Suprapubic skin (tissue), 4 donors: ENCODE measurements at regions not wholly inside any gene's neighbourhood (a gene's known extent, or its start where the extent isn't known, plus 50 kb on each side); places are given as distances from the start of the nearest gene placed in this dataset.

Experiments
- DNase-seq, 2 donors: peaks; one replicate each; pipeline ENCODE4 v3.0.0-alpha.2; 2019; ENCODE audit warnings: low spot score in 2 of 2
- H3K27ac ChIP-seq: fragments of 200-600 bp; sonication (generic); one replicate; pipeline ENCODE4 v1.5.1; 2019
- H3K27me3 ChIP-seq: fragments of 200-600 bp; sonication (generic); one replicate; pipeline ENCODE4 v1.5.1; 2019
- H3K36me3 ChIP-seq: fragments of 200-600 bp; sonication (generic); one replicate; pipeline ENCODE4 v1.5.1; 2019
- H3K4me1 ChIP-seq: fragments of 200-600 bp; sonication (generic); one replicate; pipeline ENCODE4 v1.5.1; 2019
- H3K4me3 ChIP-seq: fragments of 200-600 bp; sonication (generic); one replicate; pipeline ENCODE4 v1.5.1; 2019; ENCODE audit warnings: mild to moderate bottlenecking
- H3K9me3 ChIP-seq: fragments of 200-600 bp; sonication (generic); one replicate; pipeline ENCODE4 v1.5.1; 2019
- EP300 ChIP-seq: sonication (generic); formaldehyde crosslinking; IDR thresholded peaks from one replicate; pipeline ENCODE4 v1.6.1; 2017; ENCODE audit warnings: antibody characterized with exemption
- POLR2A ChIP-seq, 2 donors: fragments of 450-650 bp; IDR thresholded peaks; one replicate each; pipeline ENCODE4 v1.6.1; 2017; ENCODE audit warnings: antibody characterized with exemption in 2 of 2, mild to moderate bottlenecking in 2 of 2, moderate library complexity in 2 of 2
- POLR2AphosphoS5 ChIP-seq, 3 donors: sonication (generic); formaldehyde crosslinking; IDR thresholded peaks; one replicate each; pipeline ENCODE4 v1.6.1; 2017; ENCODE audit warnings: antibody characterized with exemption in 3 of 3
- WGBS: methylation state at CpG from one replicate; pipeline ENCODE4 v1.1.5; 2018; 5-methylcytosine and 5-hydroxymethylcytosine counted together
- TF ChIP-seq, protein P1 (sequence below), 2 donors: fragments of 200-600 bp in 1 of 2; fragments of 450-650 bp in 1 of 2; sonication (generic) in 1 of 2; IDR thresholded peaks; one replicate each; pipeline ENCODE4 v1.5.1; 2016 to 2019; ENCODE audit warnings: antibody characterized with exemption in 2 of 2, mild to moderate bottlenecking in 1 of 2, moderate library complexity in 1 of 2

DNA sequence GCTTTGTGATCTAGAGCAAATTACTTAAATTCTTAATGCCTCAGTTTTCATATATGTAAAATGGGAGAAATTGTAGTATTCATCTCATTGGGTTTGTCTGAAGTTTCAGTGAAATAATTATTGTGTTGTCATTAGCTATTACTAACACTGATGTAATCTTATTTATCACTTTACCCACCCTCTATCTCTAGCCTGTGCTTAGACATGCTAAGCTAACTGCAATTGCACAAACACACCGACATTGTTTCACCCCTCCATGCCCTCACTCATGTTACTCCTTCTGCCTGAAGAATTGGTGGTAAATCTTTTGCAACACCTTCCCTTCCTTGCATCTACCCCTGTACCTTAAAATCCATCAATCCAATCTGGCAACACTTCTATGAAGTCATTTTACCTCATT is 241.6 kb downstream of the BCAT1 start:
- Histone ChIP-seq H3K27ac (no peak overlapping the region), H3K27me3 (no peaks in the 10 kb centered on the region), H3K36me3 (no peaks in the 10 kb centered on the region), H3K4me1 (no peaks in the 10 kb centered on the region), H3K4me3 (no peak overlapping the region), H3K9me3 (no peaks in the 10 kb centered on the region)
- WGBS, result 59% methylated on average over 1 of the region's 1 CpG
- no peak for DNase-seq
- TF ChIP-seq EP300, result no peak
- TF ChIP-seq, protein P1, sequence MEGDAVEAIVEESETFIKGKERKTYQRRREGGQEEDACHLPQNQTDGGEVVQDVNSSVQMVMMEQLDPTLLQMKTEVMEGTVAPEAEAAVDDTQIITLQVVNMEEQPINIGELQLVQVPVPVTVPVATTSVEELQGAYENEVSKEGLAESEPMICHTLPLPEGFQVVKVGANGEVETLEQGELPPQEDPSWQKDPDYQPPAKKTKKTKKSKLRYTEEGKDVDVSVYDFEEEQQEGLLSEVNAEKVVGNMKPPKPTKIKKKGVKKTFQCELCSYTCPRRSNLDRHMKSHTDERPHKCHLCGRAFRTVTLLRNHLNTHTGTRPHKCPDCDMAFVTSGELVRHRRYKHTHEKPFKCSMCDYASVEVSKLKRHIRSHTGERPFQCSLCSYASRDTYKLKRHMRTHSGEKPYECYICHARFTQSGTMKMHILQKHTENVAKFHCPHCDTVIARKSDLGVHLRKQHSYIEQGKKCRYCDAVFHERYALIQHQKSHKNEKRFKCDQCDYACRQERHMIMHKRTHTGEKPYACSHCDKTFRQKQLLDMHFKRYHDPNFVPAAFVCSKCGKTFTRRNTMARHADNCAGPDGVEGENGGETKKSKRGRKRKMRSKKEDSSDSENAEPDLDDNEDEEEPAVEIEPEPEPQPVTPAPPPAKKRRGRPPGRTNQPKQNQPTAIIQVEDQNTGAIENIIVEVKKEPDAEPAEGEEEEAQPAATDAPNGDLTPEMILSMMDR (IDR thresholded peaks at IDR 0.05), result no peak
- TF ChIP-seq POLR2AphosphoS5 (IDR thresholded peaks at IDR 0.05), result no peak
- TF ChIP-seq POLR2A (IDR thresholded peaks at IDR 0.05), result no peak

DNA sequence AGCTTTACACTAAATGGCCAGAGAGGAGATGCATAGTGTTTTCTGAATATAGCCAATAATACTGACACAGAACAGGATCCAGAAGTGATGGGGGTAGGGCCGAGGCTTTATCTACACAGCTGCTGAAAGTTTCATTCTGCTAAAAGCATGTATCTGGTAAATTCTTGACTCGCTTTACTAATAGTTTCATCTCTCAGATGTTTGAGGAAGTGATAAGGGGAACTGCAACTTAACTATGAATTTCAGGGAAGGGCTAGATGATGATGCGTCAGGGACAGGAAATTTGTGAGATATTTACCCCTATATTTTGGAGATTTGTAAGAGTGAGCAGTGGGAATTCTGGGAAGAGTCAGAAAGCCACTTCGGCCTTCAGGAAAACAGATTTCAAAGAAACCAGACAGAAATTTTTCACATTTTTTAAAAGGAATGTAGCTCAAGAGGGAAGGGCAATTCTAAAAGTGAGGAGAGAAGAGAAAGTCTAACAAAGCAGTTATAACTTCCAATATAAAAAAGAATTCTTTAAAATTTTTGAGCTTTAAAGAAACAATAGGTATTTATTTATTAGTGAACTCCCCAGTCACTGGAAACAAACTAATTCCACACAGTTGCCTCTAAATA is 243.1 kb downstream of the BCAT1 start:
- no peaks in the 10 kb centered on the region for H3K27me3 ChIP-seq
- no peak for DNase-seq
- H3K36me3 ChIP-seq, result no peaks in the 10 kb centered on the region
- no peak overlapping the region for H3K4me3 ChIP-seq
- TF ChIP-seq POLR2AphosphoS5 (IDR thresholded peaks at IDR 0.05), result no peak
- no peak for TF ChIP-seq POLR2A (IDR thresholded peaks at IDR 0.05)
- TF ChIP-seq, protein P1 (IDR thresholded peaks at IDR 0.05), result no peak
- no peak for TF ChIP-seq EP300
- 50% methylated on average over 4 of the region's 4 CpGs for WGBS
- H3K4me1 ChIP-seq, result no peaks in the 10 kb centered on the region
- no peaks in the 10 kb centered on the region for H3K9me3 ChIP-seq
- H3K27ac ChIP-seq, result no peak overlapping the region

DNA sequence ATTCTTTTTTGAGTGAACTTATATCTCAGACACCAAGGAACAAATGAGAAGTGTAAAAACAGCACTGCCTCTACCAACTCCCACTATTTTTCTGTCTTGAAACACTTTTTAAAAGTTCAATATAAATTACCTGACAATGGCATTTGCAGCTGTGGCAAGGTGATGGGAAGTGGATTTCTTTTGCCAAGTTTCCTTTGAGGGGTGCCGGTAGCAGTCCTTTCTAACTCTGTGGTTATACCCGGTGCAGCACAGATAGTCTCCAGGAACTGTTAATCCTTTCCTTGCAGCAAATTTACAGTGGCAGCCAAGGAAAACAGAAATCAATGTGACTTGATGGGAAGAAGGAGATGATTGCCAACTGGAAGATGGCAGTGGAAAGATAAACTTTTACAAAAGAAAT is 243.7 kb downstream of the BCAT1 start:
- H3K36me3 ChIP-seq, result no peaks in the 10 kb centered on the region
- no peaks in the 10 kb centered on the region for H3K27me3 ChIP-seq
- no peaks in the 10 kb centered on the region for H3K4me1 ChIP-seq
- no peak overlapping the region for H3K4me3 ChIP-seq
- TF ChIP-seq, protein P1 (IDR thresholded peaks at IDR 0.05), result no peak
- 13% methylated on average over 2 of the region's 2 CpGs for WGBS
- no peaks in the 10 kb centered on the region for H3K9me3 ChIP-seq
- H3K27ac ChIP-seq, result no peak overlapping the region
- DNase-seq, result no peak

DNA sequence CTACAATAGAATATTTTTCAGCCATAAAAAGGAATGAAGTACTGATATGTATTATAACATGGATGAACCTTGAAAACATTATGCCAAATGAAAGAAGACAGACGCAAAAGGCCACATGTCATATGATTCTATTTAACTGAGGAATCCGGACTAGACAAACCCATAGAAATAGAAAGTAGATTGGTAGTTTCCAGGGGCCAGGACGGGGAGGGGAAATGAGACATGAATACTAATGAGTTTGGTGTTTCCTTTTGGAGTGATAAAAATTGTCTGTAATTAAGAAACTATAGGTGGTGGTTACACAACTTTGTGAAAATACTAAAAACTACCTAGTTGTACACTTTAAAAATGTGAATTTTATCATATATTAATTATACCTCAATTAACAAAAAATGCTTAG is 247.6 kb downstream of the BCAT1 start:
- Histone ChIP-seq H3K27me3 (no peaks in the 10 kb centered on the region), H3K9me3 (no peaks in the 10 kb centered on the region), H3K36me3 (no peaks in the 10 kb centered on the region), H3K4me3 (no peak overlapping the region), H3K4me1 (no peaks in the 10 kb centered on the region), H3K27ac (no peak overlapping the region)
- 71% methylated on average over 3 of the region's 3 CpGs for WGBS
- DNase-seq, result no peak
- no peak for TF ChIP-seq POLR2AphosphoS5 (IDR thresholded peaks at IDR 0.05)
- no peak for TF ChIP-seq EP300
- TF ChIP-seq, protein P1 (IDR thresholded peaks at IDR 0.05), result no peak
- TF ChIP-seq POLR2A (IDR thresholded peaks at IDR 0.05), result no peak

DNA sequence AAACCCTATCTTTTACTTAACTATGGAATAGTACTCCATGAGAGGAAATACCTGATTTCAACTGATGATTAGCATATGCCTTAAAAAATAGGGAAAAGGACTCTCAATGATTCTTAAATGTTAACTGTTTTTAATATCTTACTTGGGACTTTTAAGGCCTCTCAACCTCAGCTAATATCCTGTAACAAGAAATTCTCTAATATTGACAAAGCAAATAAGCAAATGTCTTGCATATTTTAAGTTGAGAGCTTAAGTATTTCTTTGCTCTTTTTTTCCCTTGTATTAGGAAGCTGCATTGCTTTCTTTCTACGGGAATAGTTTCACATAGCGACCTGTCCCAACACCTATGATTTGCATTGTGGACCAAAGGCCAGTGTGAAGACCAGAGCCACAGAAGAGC is 249.9 kb downstream of the BCAT1 start:
- Histone ChIP-seq H3K4me3 (no peak overlapping the region), H3K9me3 (no peaks in the 10 kb centered on the region), H3K4me1 (no peaks in the 10 kb centered on the region), H3K27ac (no peak overlapping the region), H3K36me3 (no peaks in the 10 kb centered on the region), H3K27me3 (no peaks in the 10 kb centered on the region)
- WGBS, result 90% methylated on average over 2 of the region's 2 CpGs
- no peak for TF ChIP-seq POLR2A (IDR thresholded peaks at IDR 0.05)
- TF ChIP-seq, protein P1 (IDR thresholded peaks at IDR 0.05), result no peak
- no peak for TF ChIP-seq POLR2AphosphoS5 (IDR thresholded peaks at IDR 0.05)
- no peak for DNase-seq
